Activated CD4-positive, alpha-beta memory T cell treated with anti-CD3 and anti-CD28 coated beads, Interleukin-2, amount 10 ng/mL, durations not matched to agents 7 days and 5 days (primary cell): ENCODE measurements at regions not wholly inside any gene's neighbourhood (a gene's known extent, or its start where the extent isn't known, plus 50 kb on each side); places are given as distances from the start of the nearest gene placed in this dataset.

Source experiments
- CTCF ChIA-PET: fragments of 350-600 bp; sonication (Branson Sonifier 250); formaldehyde crosslinking; loops from one replicate; lab custom pipeline; 2021; ENCODE audit warnings: antibody characterized with exemption, inconsistent platforms; lab: Charles Lee
- POLR2A ChIA-PET: fragments of 350-600 bp; sonication (Branson Sonifier 250); formaldehyde crosslinking; loops from one replicate; lab custom pipeline; 2021; ENCODE audit warnings: antibody characterized with exemption; lab: Charles Lee
- DNase-seq: peaks from one replicate; pipeline ENCODE4 v3.0.0-alpha.2; 2020
- H3K27ac Mint-ChIP-seq: one replicate; pipeline ENCODE4 v1.8.0; 2021; ENCODE audit warnings: mild to moderate bottlenecking, mixed read lengths
- H3K27me3 Mint-ChIP-seq: one replicate; pipeline ENCODE4 v1.8.0; 2021; ENCODE audit warnings: mixed read lengths
- H3K36me3 Mint-ChIP-seq: one replicate; pipeline ENCODE4 v1.8.0; 2021; ENCODE audit warnings: low read depth, mixed read lengths
- H3K4me1 Mint-ChIP-seq: one replicate; pipeline ENCODE4 v1.8.0; 2021; ENCODE audit warnings: mixed read lengths
- H3K4me3 Mint-ChIP-seq: one replicate; pipeline ENCODE4 v1.8.0; 2021; ENCODE audit warnings: mild to moderate bottlenecking, mixed read lengths
- H3K9me3 Mint-ChIP-seq: one replicate; pipeline ENCODE4 v1.8.0; 2021; ENCODE audit warnings: mixed read lengths

DNA sequence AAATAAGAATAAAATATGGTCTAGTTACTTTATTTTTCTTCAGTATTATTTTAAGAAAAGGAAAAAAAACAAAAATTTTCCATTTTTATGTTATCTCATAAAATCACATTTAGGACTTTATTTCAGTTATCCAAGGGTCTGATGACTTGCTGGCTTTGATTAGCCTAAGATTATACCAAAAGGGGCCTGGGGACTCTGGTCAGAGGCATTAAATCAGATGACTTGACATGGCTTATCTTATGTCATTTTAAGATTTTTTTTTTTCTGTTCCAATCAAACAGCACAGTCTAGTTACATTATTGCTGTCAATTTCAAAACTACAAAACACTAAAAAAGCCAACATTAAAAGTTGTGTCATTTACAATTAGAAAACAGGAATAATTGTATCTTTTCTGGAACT, 725.4 kb upstream of the NR2F2 start:
- Mint-ChIP-seq H3K27ac (no peak overlapping the region), H3K36me3 (no peaks in the 10 kb centered on the region), H3K4me3 (no peak overlapping the region), H3K4me1 (no peaks in the 10 kb centered on the region), H3K9me3 (no peaks in the 10 kb centered on the region), H3K27me3 (no peaks in the 10 kb centered on the region)
- POLR2A ChIA-PET = no interaction called here
- CTCF ChIA-PET = no interaction called here
- DNase-seq = no peak

DNA sequence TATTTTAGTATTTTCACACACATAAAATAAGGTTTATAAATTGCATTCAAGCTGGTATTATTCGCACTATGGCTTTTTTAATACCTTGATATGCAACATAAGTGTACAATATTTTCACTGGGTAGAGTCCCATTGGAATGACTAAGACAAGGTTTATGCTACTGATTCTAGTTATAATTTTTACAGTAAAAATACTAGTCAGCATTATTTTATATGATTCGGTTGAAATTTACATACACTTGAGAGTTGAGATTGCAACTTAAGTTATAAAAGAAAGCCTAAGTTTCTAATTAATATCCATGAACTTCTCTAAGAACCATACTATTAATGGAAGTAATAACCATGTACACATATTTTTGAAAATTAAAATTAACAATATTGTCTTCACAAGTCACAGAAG, 723.9 kb upstream of the NR2F2 start:
- H3K9me3 Mint-ChIP-seq = no peaks in the 10 kb centered on the region
- ChIA-PET CTCF (no interaction called here), POLR2A (no interaction called here)
- no peaks in the 10 kb centered on the region for H3K27me3 Mint-ChIP-seq
- no peak overlapping the region for H3K27ac Mint-ChIP-seq
- H3K4me3 Mint-ChIP-seq = no peak overlapping the region
- no peaks in the 10 kb centered on the region for H3K36me3 Mint-ChIP-seq
- no peaks in the 10 kb centered on the region for H3K4me1 Mint-ChIP-seq
- no peak for DNase-seq

DNA sequence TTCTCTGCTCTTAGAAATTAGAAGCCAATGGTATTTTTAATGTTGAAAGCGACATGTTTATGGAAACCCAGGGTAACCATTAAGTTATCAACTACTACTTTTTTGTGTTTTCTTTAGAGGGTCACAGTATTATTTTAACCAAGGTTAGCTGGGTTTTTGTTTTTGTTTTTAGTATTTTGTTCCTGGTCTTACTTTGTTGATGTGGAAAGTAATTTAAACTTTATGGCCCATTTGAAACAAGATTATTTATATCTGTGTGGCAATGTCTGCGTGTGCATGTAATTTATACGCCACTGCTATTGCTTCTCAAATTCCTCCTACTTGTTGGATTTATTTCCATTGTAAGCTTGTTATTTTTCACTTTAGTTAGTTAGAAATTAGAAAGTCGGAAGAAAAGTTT, 722.1 kb upstream of the NR2F2 start:
- CTCF ChIA-PET = no interaction called here
- Mint-ChIP-seq H3K4me3 (no peak overlapping the region), H3K27ac (no peak overlapping the region), H3K4me1 (no peaks in the 10 kb centered on the region), H3K9me3 (no peaks in the 10 kb centered on the region), H3K27me3 (no peaks in the 10 kb centered on the region), H3K36me3 (no peaks in the 10 kb centered on the region)
- DNase-seq = no peak
- POLR2A ChIA-PET = no interaction called here

DNA sequence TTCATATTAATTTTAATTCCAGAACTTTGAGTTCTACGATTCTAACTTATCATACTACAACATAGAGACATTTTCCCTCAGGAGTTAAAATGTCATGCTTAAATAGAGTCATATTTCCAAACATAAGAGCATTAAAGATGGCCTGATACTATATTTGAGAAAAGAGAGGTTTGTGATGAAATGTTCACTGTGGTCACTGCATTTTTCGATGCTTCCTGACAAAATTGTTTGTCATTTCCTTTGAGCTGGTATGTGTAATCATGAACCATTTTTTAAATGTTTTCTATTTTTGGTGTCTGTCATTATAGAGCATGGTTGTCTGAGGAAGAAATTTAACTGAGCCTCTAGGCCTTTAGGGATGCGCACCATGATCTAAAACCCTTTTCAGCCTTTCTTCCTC, 721.4 kb upstream of the NR2F2 start:
- H3K4me3 Mint-ChIP-seq = no peak overlapping the region
- POLR2A ChIA-PET = no interaction called here
- no peaks in the 10 kb centered on the region for H3K36me3 Mint-ChIP-seq
- H3K27ac Mint-ChIP-seq = no peak overlapping the region
- no peak for DNase-seq
- CTCF ChIA-PET = no interaction called here
- H3K9me3 Mint-ChIP-seq = no peaks in the 10 kb centered on the region
- no peaks in the 10 kb centered on the region for H3K4me1 Mint-ChIP-seq
- H3K27me3 Mint-ChIP-seq = no peaks in the 10 kb centered on the region

DNA sequence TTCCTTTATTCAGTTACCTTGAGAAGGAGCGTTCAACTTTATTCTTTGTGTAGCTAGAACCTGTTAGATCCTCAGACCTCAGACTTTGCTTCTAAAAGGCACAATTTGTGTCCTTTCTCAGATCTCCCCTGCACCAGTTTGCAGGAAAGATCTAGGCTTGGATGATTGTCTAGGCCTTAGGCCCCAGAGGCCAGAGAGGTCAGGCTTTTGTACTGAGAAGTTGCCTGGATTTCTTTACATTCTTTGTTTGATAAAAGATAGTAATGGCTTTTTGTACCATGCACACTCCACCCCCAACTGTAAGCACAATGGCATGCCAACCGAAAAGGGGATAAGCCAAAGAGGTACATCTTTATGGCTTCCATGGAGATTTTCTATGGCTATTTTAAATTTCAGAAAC, 719.6 kb upstream of the NR2F2 start:
- no peak overlapping the region for H3K27ac Mint-ChIP-seq
- no peak overlapping the region for H3K4me3 Mint-ChIP-seq
- ChIA-PET POLR2A (no interaction called here), CTCF (no interaction called here)
- DNase-seq = no peak
- H3K4me1 Mint-ChIP-seq = no peaks in the 10 kb centered on the region
- no peaks in the 10 kb centered on the region for H3K36me3 Mint-ChIP-seq
- peaks cover 2% of the 10 kb centered on the region for H3K9me3 Mint-ChIP-seq
- no peaks in the 10 kb centered on the region for H3K27me3 Mint-ChIP-seq

DNA sequence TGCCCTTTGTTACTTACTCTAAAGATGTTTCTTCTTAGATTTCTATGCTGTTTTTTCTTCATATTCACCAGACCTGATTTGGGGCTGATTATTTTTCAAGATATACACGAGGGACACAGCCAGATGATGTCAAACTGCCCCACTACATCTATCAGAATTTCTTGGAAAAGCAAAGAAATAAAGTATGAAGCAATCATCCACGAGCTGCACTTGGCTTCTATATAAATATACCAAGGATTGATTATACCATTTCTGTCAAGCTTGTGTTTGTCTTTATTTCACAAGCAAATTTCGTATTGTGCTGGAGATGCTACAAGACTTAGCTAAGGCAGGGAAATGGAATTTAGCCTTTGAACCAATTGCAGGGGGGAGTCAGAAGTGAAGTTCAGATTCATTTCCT, 715.1 kb upstream of the NR2F2 start:
- ChIA-PET POLR2A (no interaction called here), CTCF (no interaction called here)
- no peak overlapping the region for H3K4me3 Mint-ChIP-seq
- no peaks in the 10 kb centered on the region for H3K27me3 Mint-ChIP-seq
- H3K9me3 Mint-ChIP-seq = peaks cover 7% of the 10 kb centered on the region
- no peaks in the 10 kb centered on the region for H3K36me3 Mint-ChIP-seq
- no peak for DNase-seq
- H3K27ac Mint-ChIP-seq = no peak overlapping the region
- H3K4me1 Mint-ChIP-seq = peaks cover 2% of the 10 kb centered on the region

DNA sequence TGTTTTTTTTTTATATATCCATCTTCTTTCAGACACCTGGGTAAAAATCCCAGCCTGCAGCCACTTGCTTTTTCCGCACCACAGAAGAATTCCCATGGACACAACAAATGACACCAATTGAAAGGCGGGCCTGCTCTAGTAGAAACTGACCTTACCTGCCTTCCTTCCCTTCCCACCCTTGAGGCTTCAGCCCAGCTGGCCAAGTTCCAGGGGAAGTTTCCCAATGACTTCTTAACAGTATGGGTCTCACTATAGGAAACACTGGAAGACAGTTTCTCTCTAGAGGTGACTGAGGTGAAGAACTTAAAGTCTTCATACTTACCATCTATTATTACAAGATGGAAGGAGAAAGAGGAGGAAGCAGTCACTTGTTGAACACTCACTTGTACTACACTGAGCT, 714.2 kb upstream of the NR2F2 start:
- Mint-ChIP-seq H3K36me3 (no peaks in the 10 kb centered on the region), H3K9me3 (peaks cover 10% of the 10 kb centered on the region), H3K4me3 (no peak overlapping the region), H3K4me1 (peaks cover 5% of the 10 kb centered on the region), H3K27ac (no peak overlapping the region), H3K27me3 (no peaks in the 10 kb centered on the region)
- no peak for DNase-seq
- ChIA-PET POLR2A (no interaction called here), CTCF (no interaction called here)

DNA sequence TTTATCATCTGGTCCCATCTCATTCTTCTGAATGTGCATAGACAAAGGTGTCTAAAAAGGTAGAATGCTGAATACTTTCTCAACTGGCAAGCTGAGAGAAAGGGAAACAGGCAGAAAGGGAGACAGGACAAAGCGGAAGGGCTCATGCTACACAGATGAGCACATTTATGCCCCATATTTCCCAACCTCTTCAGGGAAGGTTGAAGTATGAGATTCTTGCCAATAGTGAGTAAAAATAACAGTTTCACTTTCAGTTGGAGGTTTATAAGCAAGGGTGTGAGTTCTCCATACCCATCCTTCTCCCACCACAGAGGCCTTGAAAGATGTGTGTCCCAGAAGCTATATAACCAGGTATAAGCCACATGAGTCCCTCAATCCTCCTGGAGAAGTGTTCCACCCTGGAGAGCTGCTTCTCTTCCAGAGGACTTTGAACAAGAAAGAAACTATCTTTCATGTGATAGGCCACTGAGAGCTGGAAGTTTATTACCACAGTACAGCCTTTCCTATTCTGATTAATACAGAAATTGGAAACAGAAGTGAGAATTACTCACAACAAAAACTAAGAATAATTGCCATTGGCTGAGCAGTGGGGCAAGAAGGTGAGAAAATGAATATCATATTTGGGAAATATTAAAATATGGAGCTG, 709.4 kb upstream of the NR2F2 start:
- Mint-ChIP-seq H3K27me3 (no peaks in the 10 kb centered on the region), H3K4me1 (peaks cover 5% of the 10 kb centered on the region), H3K27ac (no peak overlapping the region), H3K36me3 (no peaks in the 10 kb centered on the region), H3K9me3 (peaks cover 20% of the 10 kb centered on the region), H3K4me3 (no peak overlapping the region)
- ChIA-PET POLR2A (no interaction called here), CTCF (interaction anchor here (0.6 kb wide), 1 partner anchor 594 kb away, joined by 3 read pairs; no protein-coding TSS in a partner anchor)
- no peak for DNase-seq

DNA sequence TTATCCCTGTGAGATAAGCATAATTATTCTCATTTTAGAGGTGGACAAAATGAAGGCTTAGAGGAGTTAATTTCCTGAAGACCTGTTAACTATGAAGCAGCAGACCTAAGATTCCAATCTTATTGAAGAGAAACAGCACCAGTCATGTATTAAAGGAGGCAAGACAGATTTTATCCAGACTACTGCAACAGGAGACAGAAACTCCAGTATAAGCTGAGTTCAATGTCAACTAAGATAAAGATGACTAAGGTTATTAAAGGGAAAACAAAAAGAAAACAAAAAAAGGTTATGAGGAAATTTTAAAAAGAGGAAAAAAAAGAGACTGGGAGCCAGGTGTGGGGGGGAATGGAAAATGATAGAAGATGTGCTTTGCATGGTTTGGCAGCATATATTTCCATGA, 707.7 kb upstream of the NR2F2 start:
- no peak for DNase-seq
- Mint-ChIP-seq H3K36me3 (no peaks in the 10 kb centered on the region), H3K4me3 (no peak overlapping the region), H3K4me1 (peaks cover 5% of the 10 kb centered on the region), H3K27me3 (no peaks in the 10 kb centered on the region), H3K27ac (no peak overlapping the region), H3K9me3 (peaks cover 19% of the 10 kb centered on the region)
- CTCF ChIA-PET = no interaction called here
- POLR2A ChIA-PET = no interaction called here

DNA sequence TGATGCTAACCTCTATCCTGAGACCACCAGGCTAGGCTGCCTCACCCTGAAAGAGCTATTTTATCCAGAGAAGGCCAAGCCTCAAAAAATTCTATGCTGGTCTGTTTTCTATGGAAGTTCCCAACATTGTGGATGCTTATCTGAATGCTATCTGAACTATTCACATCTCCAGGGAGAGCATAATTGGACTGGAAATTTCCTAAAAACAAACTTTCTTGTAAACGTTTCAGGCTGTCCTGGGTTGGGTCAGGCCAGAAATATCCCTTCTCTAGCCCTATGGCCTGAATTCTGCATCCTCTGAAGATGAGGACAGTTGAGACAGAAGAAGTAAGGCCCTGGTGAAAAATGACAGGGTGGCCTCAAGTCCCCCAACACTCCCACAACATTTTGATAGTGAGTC, 706.4 kb upstream of the NR2F2 start:
- no peaks in the 10 kb centered on the region for H3K36me3 Mint-ChIP-seq
- no peak overlapping the region for H3K4me3 Mint-ChIP-seq
- peaks cover 15% of the 10 kb centered on the region for H3K9me3 Mint-ChIP-seq
- H3K27me3 Mint-ChIP-seq = no peaks in the 10 kb centered on the region
- DNase-seq = no peak
- H3K4me1 Mint-ChIP-seq = peaks cover 5% of the 10 kb centered on the region
- H3K27ac Mint-ChIP-seq = no peak overlapping the region
- POLR2A ChIA-PET = no interaction called here
- CTCF ChIA-PET = no interaction called here

DNA sequence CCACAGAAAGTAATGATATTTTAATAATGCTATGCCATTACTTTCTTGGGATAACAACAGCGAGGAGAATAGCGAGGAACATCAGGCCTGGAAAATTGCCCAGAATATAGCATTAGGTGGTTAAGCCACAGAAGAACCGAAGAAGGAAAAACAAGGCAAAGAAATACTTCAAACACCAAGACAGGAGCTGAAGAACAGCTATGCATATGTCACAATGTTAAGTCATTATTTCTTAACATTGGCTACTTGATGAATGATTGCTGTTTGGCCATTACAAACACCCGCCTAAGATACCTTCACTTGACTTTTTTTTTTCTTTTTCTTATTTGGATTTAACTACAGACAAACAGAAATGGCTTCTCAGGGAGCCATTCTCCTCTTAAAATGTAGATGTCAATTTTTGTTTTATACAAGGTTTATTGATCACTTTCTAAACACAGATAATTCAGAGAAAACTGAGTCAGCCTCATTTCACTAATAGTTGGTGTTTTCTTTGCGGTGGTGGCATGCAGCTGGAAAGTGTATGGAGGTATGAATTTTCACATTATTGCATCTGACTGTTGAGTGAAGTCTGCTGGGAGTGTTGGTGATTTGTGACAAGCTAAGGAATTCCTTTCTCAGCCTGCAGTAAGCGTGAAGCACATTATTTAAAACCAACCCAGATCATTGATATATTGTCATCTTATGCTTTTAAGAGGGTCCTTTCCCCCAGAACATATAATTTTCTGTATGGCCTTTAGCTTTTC, 705.7 kb upstream of the NR2F2 start:
- ChIA-PET POLR2A (no interaction called here), CTCF (no interaction called here)
- Mint-ChIP-seq H3K27ac (no peak overlapping the region), H3K27me3 (no peaks in the 10 kb centered on the region), H3K9me3 (peaks cover 15% of the 10 kb centered on the region), H3K36me3 (no peaks in the 10 kb centered on the region), H3K4me3 (no peak overlapping the region), H3K4me1 (peaks cover 5% of the 10 kb centered on the region)
- no peak for DNase-seq

DNA sequence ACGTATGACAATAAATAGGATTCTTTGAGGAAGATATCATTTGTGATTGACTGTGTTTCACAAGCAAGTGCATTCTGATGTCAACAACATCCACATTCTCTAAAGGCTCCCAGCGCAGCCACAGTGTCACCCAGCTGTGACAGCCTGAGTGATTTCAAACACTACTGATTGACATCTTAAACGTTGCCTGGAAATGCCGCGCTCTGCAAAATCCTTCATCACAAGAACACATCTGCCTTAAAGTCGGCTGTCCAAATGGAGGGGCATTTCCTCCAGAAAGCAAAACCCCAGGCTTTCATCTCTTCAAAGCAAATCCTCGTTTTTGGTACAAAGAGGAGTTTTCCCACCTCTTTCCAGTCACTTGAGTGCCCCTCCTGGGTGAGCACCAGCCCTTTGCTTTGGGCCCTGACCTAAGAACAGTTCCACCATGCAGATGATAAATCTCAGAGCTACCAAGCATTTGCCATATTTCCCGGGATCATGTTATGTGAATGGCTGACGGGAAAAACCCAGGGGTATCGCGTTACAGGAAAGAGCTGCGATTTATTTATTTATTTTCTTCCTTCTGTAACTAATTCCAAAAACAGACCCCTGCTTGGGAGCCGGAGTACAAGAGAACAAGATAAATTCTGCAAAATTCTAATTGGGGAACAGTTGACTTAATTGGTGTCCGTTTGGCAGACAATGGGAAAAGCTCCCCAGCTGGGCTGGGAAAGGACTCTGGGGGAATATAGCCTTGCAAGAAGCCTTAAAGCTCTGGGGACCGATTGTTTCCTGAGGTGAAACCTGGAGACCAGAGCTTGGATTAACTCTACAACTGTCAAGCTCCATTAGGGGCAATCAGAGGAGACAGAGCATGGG, 703.8 kb upstream of the NR2F2 start:
- Mint-ChIP-seq H3K4me1 (no peaks in the 10 kb centered on the region), H3K27me3 (no peaks in the 10 kb centered on the region), H3K4me3 (no peak overlapping the region), H3K27ac (no peak overlapping the region), H3K36me3 (no peaks in the 10 kb centered on the region), H3K9me3 (peaks cover 14% of the 10 kb centered on the region)
- POLR2A ChIA-PET = no interaction called here
- DNase-seq = no peak
- CTCF ChIA-PET = no interaction called here

DNA sequence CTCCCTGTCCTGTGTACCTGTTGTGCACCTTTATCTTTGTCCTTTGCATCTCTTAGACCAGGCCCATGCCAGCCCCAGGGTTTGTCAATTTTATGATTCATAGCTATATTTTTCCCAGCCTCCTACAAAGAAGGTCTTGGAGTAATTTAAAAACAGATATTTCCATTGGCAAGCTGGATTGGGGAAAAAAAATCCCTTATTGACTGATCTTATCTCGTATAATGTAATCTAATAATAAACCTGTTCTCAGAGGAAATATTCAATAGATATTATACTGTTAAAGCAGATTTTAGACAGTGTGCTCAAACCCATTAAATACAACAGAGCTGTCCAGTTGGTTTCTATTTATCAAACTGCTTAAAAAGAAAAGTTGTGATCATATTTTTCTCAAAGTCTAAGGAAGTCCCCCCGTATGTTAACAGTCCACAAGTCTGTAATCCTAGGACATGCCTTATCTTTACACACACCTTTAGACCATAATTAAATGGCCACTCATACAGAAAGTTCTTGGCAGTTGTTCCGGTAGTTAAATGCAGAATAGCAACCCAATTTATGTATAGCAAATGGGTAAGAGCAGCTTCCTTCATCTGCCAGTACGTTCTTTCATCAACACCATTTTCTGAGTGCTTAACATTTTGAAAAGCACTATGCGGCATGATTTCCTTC, 700.9 kb upstream of the NR2F2 start:
- ChIA-PET CTCF (no interaction called here), POLR2A (no interaction called here)
- Mint-ChIP-seq H3K9me3 (peaks cover 6% of the 10 kb centered on the region), H3K36me3 (no peaks in the 10 kb centered on the region), H3K27ac (no peak overlapping the region), H3K27me3 (no peaks in the 10 kb centered on the region), H3K4me1 (no peaks in the 10 kb centered on the region), H3K4me3 (no peak overlapping the region)
- no peak for DNase-seq
